ENCODE measurements at regions not wholly inside any gene's neighbourhood (a gene's known extent, or its start where the extent isn't known, plus 50 kb on each side); places are given as distances from the start of the nearest gene placed in this dataset.
"Not testable (repeated sequence)": the region's sequence is repeated elsewhere in the genome, so short reads cannot be mapped to it uniquely, and the experiment has no call there.

GRCh38 chr9:10835791-10836463, 223.1 kb upstream of the PTPRD start:
- Histone ChIP-seq H3K36me3 (ENCODE audit: control insufficient read depth, low read depth, low read length) (no peaks in the 10 kb centered on the region), H3K4me3 (ENCODE audit: low read length) (no peak overlapping the region), H3K27ac (ENCODE audit: low read length) (no peak overlapping the region), H3K9ac (ENCODE audit: low read length) (no peak overlapping the region), H3K9me3 (ENCODE audit: control insufficient read depth, low read depth, low read length) (no peaks in the 10 kb centered on the region), H3K4me1 (ENCODE audit: control insufficient read depth, low read depth, low read length) (no peaks in the 10 kb centered on the region), H3K27me3 (ENCODE audit: control insufficient read depth, insufficient read depth, low read length) (no peaks in the 10 kb centered on the region)

DNA sequence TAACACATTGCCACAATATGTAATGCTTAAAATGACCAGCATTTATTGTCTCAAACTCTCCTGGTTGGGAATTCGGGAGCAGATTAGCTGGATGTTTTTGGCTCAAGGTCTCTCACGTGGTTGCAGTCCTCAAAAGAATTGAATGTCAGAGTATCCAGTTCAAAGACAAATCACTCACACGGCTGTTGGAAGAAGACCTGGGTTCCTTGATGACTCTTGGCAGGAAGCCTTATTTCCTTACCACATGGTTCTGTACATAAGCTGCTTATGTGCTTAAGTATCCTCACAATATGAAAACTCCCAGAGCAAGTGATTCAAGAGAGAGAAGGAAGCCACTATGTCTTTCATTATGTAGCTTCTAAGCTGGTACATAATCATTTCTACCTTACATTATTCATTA, 230.3 kb upstream of the PTPRD start:
- H3K27ac ChIP-seq (ENCODE audit: low read length): no peak overlapping the region
- H3K4me3 ChIP-seq (ENCODE audit: low read length): no peak overlapping the region
- H3K36me3 ChIP-seq (ENCODE audit: control insufficient read depth, low read depth, low read length): no peaks in the 10 kb centered on the region
- H3K9ac ChIP-seq (ENCODE audit: low read length): no peak overlapping the region
- no peaks in the 10 kb centered on the region for H3K9me3 ChIP-seq (ENCODE audit: control insufficient read depth, low read depth, low read length)
- no peaks in the 10 kb centered on the region for H3K4me1 ChIP-seq (ENCODE audit: control insufficient read depth, low read depth, low read length)
- no peaks in the 10 kb centered on the region for H3K27me3 ChIP-seq (ENCODE audit: control insufficient read depth, insufficient read depth, low read length)

DNA sequence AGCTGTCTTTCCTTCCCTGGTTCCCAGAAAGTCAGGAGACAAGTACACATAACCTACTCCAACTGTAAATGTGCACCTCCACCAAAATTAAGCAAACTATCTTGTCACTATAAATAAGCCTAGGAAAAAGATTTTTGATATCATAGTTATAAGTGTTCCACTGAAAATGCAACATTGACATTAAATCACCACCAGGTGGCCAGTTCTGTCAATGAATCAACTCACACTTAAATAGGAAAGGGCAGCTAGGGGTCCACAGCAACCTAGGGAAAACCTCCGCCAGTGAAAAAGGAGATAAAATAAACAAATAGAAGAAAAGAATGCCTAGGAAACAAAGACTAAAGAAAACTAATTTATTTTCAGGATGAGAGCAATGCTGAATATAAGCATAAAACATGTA, 243.0 kb upstream of the PTPRD start:
- Histone ChIP-seq H3K9ac (ENCODE audit: low read length) (no peak overlapping the region), H3K9me3 (ENCODE audit: control insufficient read depth, low read depth, low read length) (no peaks in the 10 kb centered on the region), H3K27me3 (ENCODE audit: control insufficient read depth, insufficient read depth, low read length) (no peaks in the 10 kb centered on the region), H3K4me3 (ENCODE audit: low read length) (no peak overlapping the region), H3K27ac (ENCODE audit: low read length) (no peak overlapping the region), H3K4me1 (ENCODE audit: control insufficient read depth, low read depth, low read length) (no peaks in the 10 kb centered on the region), H3K36me3 (ENCODE audit: control insufficient read depth, low read depth, low read length) (no peaks in the 10 kb centered on the region)

GRCh38 chr9:10858817-10859216, 246.0 kb upstream of the PTPRD start:
- Histone ChIP-seq H3K4me3 (ENCODE audit: low read length) (no peak overlapping the region), H3K36me3 (ENCODE audit: control insufficient read depth, low read depth, low read length) (no peaks in the 10 kb centered on the region), H3K27me3 (ENCODE audit: control insufficient read depth, insufficient read depth, low read length) (no peaks in the 10 kb centered on the region), H3K9ac (ENCODE audit: low read length) (no peak overlapping the region), H3K27ac (ENCODE audit: low read length) (no peak overlapping the region), H3K4me1 (ENCODE audit: control insufficient read depth, low read depth, low read length) (no peaks in the 10 kb centered on the region), H3K9me3 (ENCODE audit: control insufficient read depth, low read depth, low read length) (no peaks in the 10 kb centered on the region)

DNA sequence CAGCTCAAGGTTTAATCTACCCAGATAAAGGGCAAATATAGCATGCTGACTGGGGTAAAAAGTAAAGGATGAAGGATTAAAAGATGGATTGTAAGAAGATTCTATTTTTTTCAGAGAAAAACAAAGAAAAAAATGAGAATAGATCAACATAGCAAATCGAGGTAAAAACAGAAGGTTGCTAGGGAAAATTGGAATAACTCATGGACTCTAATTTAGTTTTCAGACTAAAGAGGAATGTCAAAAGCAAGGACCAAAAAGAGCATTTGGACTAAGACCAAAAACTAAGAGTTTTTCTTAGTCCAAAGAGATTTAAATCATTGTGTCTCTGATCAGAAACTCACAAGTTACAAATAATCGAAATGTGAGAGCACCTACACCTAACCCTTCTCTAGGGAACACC, 250.7 kb upstream of the PTPRD start:
- no peak overlapping the region for H3K9ac ChIP-seq (ENCODE audit: low read length)
- no peak overlapping the region for H3K27ac ChIP-seq (ENCODE audit: low read length)
- no peak overlapping the region for H3K4me3 ChIP-seq (ENCODE audit: low read length)
- no peaks in the 10 kb centered on the region for H3K9me3 ChIP-seq (ENCODE audit: control insufficient read depth, low read depth, low read length)
- no peaks in the 10 kb centered on the region for H3K4me1 ChIP-seq (ENCODE audit: control insufficient read depth, low read depth, low read length)
- H3K36me3 ChIP-seq (ENCODE audit: control insufficient read depth, low read depth, low read length): no peaks in the 10 kb centered on the region
- no peaks in the 10 kb centered on the region for H3K27me3 ChIP-seq (ENCODE audit: control insufficient read depth, insufficient read depth, low read length)

- H3K9ac ChIP-seq (ENCODE audit: low read length): no peak overlapping the region
- no peak overlapping the region for H3K27ac ChIP-seq (ENCODE audit: low read length)
- no peaks in the 10 kb centered on the region for H3K36me3 ChIP-seq (ENCODE audit: control insufficient read depth, low read depth, low read length)
- peaks cover 4% of the 10 kb centered on the region for H3K9me3 ChIP-seq (ENCODE audit: control insufficient read depth, low read depth, low read length)
- H3K4me1 ChIP-seq (ENCODE audit: control insufficient read depth, low read depth, low read length): no peaks in the 10 kb centered on the region
- no peak overlapping the region for H3K4me3 ChIP-seq (ENCODE audit: low read length)
- H3K27me3 ChIP-seq (ENCODE audit: control insufficient read depth, insufficient read depth, low read length): no peaks in the 10 kb centered on the region
Measured at GRCh38 chr9:10867194-10867593, 254.4 kb upstream of the PTPRD start.

DNA sequence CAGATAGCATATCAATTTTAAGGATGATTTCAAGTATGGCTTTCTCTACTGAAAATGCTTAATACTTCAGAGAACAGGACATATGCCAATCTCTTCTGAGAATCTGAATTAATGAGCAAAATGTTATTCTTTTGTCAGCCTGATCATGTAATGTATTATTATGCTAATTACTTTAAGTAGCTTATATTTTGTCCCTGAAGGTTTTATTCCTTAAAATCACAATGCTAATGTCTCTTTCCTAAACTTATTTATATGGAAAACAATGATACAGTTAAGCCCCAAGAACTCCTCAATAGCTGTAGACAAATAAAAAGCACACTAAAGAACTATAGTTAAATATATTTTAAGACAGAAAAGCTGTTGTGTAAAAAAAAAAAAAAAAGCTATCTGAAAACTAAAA, 256.9 kb upstream of the PTPRD start:
- Histone ChIP-seq H3K4me1 (ENCODE audit: control insufficient read depth, low read depth, low read length) (no peaks in the 10 kb centered on the region), H3K9me3 (ENCODE audit: control insufficient read depth, low read depth, low read length) (peaks cover 12% of the 10 kb centered on the region), H3K9ac (ENCODE audit: low read length) (no peak overlapping the region), H3K27ac (ENCODE audit: low read length) (no peak overlapping the region), H3K4me3 (ENCODE audit: low read length) (no peak overlapping the region), H3K36me3 (ENCODE audit: control insufficient read depth, low read depth, low read length) (no peaks in the 10 kb centered on the region), H3K27me3 (ENCODE audit: control insufficient read depth, insufficient read depth, low read length) (no peaks in the 10 kb centered on the region)

DNA sequence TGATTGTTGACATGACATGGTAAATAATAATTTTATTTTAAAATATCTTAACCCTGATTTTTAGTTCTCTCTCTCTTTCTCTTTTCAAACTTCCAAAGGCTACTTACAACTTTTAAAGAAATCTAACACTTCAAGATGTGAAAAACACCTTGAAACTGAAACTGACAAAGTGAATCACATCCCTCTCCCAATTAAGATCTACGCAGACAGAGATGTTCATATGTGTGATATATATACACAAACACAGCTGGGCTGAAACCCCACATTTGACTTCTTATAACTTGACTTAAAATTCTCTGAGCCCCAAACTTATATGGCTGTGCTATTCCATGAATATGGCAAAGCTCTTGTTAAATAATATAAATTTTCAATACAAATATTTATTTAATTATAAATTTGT, 261.2 kb upstream of the PTPRD start:
- H3K27me3 ChIP-seq (ENCODE audit: control insufficient read depth, insufficient read depth, low read length): no peaks in the 10 kb centered on the region
- H3K9me3 ChIP-seq (ENCODE audit: control insufficient read depth, low read depth, low read length): peaks cover 12% of the 10 kb centered on the region
- no peaks in the 10 kb centered on the region for H3K4me1 ChIP-seq (ENCODE audit: control insufficient read depth, low read depth, low read length)
- no peaks in the 10 kb centered on the region for H3K36me3 ChIP-seq (ENCODE audit: control insufficient read depth, low read depth, low read length)
- H3K27ac ChIP-seq (ENCODE audit: low read length): no peak overlapping the region
- H3K9ac ChIP-seq (ENCODE audit: low read length): no peak overlapping the region
- H3K4me3 ChIP-seq (ENCODE audit: low read length): no peak overlapping the region

DNA sequence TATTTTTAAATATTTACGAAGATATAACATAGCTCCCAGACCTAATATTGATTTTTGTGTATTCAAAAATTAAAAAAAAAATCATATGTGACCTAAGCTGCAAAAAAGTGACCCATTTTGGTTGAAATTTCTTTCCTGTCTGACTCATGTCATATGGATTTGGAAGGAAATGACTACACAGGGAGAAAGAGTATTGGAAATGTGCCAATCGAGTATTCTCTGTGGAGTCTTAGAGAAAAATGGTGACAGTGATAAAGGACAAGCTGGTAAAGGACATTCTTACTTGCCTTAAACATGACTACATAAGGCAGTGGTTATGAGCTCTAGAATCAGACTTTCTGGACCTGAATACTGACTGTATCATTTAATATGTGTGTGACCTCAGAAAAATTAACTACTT, 262.9 kb upstream of the PTPRD start:
- no peak overlapping the region for H3K9ac ChIP-seq (ENCODE audit: low read length)
- H3K4me3 ChIP-seq (ENCODE audit: low read length): no peak overlapping the region
- no peaks in the 10 kb centered on the region for H3K4me1 ChIP-seq (ENCODE audit: control insufficient read depth, low read depth, low read length)
- H3K9me3 ChIP-seq (ENCODE audit: control insufficient read depth, low read depth, low read length): peaks cover 12% of the 10 kb centered on the region
- no peaks in the 10 kb centered on the region for H3K36me3 ChIP-seq (ENCODE audit: control insufficient read depth, low read depth, low read length)
- H3K27me3 ChIP-seq (ENCODE audit: control insufficient read depth, insufficient read depth, low read length): no peaks in the 10 kb centered on the region
- H3K27ac ChIP-seq (ENCODE audit: low read length): no peak overlapping the region

- Histone ChIP-seq H3K9ac (ENCODE audit: low read length) (no peak overlapping the region), H3K4me3 (ENCODE audit: low read length) (no peak overlapping the region), H3K4me1 (ENCODE audit: control insufficient read depth, low read depth, low read length) (no peaks in the 10 kb centered on the region), H3K27me3 (ENCODE audit: control insufficient read depth, insufficient read depth, low read length) (no peaks in the 10 kb centered on the region), H3K27ac (ENCODE audit: low read length) (no peak overlapping the region), H3K36me3 (ENCODE audit: control insufficient read depth, low read depth, low read length) (no peaks in the 10 kb centered on the region), H3K9me3 (ENCODE audit: control insufficient read depth, low read depth, low read length) (peaks cover 12% of the 10 kb centered on the region)
Measured at GRCh38 chr9:10876333-10876732, 263.5 kb upstream of the PTPRD start.

DNA sequence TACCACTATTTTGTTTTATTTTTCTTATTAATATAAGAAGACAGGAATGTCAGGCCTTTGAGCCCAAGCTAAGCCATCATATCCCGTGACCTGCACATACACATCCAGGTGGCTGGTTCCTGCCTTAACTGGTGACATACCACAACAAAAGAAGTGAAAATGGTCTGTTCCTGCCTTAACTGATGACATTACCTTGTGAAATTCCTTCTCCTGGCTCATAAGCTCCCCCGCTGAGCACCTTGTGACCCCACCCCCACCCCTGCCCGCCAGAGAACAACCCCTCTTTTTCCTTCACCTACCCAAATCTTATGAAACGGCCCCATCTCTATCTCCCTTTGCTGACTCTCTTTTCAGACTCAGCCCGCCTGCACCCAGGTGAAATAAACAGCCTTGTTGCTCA, 277.5 kb upstream of the PTPRD start:
- H3K4me1 ChIP-seq (ENCODE audit: control insufficient read depth, low read depth, low read length); H3K9me3 ChIP-seq (ENCODE audit: control insufficient read depth, low read depth, low read length); H3K9ac ChIP-seq (ENCODE audit: low read length); H3K36me3 ChIP-seq (ENCODE audit: control insufficient read depth, low read depth, low read length); H3K27ac ChIP-seq (ENCODE audit: low read length); H3K27me3 ChIP-seq (ENCODE audit: control insufficient read depth, insufficient read depth, low read length); H3K4me3 ChIP-seq (ENCODE audit: low read length): not testable (repeated sequence)

DNA sequence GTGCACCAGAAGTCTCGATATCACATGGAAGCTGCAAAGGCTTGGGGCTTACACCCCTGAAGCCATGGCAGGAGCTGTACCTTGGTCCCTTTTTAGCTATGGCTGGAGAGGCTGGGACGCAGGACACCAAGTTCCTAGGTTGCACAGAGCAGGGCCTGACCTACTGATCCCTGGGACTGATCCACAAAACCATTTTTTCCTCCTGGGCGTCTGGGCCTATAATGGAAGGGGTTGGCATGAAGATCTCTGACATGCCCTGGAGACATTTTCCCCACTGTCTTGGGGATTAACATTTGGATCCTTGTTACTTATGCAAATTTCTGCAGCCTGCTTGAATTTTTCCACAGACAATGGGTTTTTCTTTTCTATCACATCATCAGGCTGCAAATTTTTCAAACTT, 286.7 kb upstream of the PTPRD start:
- no peaks in the 10 kb centered on the region for H3K27me3 ChIP-seq (ENCODE audit: control insufficient read depth, insufficient read depth, low read length)
- no peaks in the 10 kb centered on the region for H3K36me3 ChIP-seq (ENCODE audit: control insufficient read depth, low read depth, low read length)

More for the DNA sequence above, 286.7 kb upstream of the PTPRD start:
- H3K9me3 ChIP-seq (ENCODE audit: control insufficient read depth, low read depth, low read length): no peaks in the 10 kb centered on the region
- no peak overlapping the region for H3K4me3 ChIP-seq (ENCODE audit: low read length)
- no peaks in the 10 kb centered on the region for H3K4me1 ChIP-seq (ENCODE audit: control insufficient read depth, low read depth, low read length)
- H3K9ac ChIP-seq (ENCODE audit: low read length): no peak overlapping the region
- H3K27ac ChIP-seq (ENCODE audit: low read length): no peak overlapping the region

Data from iPS-18a (cell line).